ENCODE measurements at regions not wholly inside any gene's neighbourhood (a gene's known extent, or its start where the extent isn't known, plus 50 kb on each side); places are given as distances from the start of the nearest gene placed in this dataset.

- TF ChIP-seq NANOG (IDR thresholded peaks at IDR 0.05; ENCODE audit: borderline replicate concordance) = no peak
- TF ChIP-seq EZH2phosphoT487 (IDR thresholded peaks at IDR 0.05; ENCODE audit: unreplicated experiment) = no peak
- no peak for TF ChIP-seq CTCF (conservative IDR thresholded peaks at IDR 0.05; ENCODE audit: low read depth in 2 of 2)
- no peak for TF ChIP-seq EZH2 (IDR thresholded peaks at IDR 0.05; ENCODE audit: low read depth, unreplicated experiment)
- TF ChIP-seq STAT1 (IDR thresholded peaks at IDR 0.05; ENCODE audit: unreplicated experiment) = no peak
- TF ChIP-seq POLR2AphosphoS5 (IDR thresholded peaks at IDR 0.05; ENCODE audit: low read depth) = no peak
- no peak for TF ChIP-seq REST (IDR thresholded peaks at IDR 0.05; ENCODE audit: unreplicated experiment)
Measured at GRCh38 chr12:125255935-125256633, 190.8 kb downstream of the AACS start.
